Neural progenitor cell (in vitro differentiated cells): ENCODE measurements at regions not wholly inside any gene's neighbourhood (a gene's known extent, or its start where the extent isn't known, plus 50 kb on each side); places are given as distances from the start of the nearest gene placed in this dataset.

Experiments
- DNase-seq: peaks from one replicate; pipeline ENCODE4 v3.0.0-alpha.2; 2016; ENCODE audit warnings: low spot score
- H2AFZ ChIP-seq: fragments of 200-600 bp; sonication (generic); replicated peaks from 2 replicates; pipeline ENCODE4 v1.6.1; 2016; ENCODE audit warnings: antibody characterized with exemption
- H3F3A ChIP-seq: fragments of 200-600 bp; sonication (generic); 2 replicates; pipeline ENCODE4 v1.6.1; 2016; ENCODE audit warnings: antibody characterized with exemption, low read depth
- H3K27ac ChIP-seq: fragments of 200-600 bp; sonication (generic); 2 replicates; pipeline ENCODE4 v1.5.1; 2016; ENCODE audit warnings: mild to moderate bottlenecking
- H3K27me3 ChIP-seq: fragments of 200-600 bp; sonication (generic); 2 replicates; pipeline ENCODE4 v1.6.1; 2016; ENCODE audit warnings: mild to moderate bottlenecking, moderate library complexity
- H3K36me3 ChIP-seq: fragments of 200-600 bp; sonication (generic); 2 replicates; pipeline ENCODE4 v1.5.1; 2016
- H3K4me1 ChIP-seq: fragments of 200-600 bp; sonication (generic); 2 replicates; pipeline ENCODE4 v1.6.1; 2016; ENCODE audit warnings: mixed run types
- H3K4me2 ChIP-seq: fragments of 200-600 bp; sonication (generic); 2 replicates; pipeline ENCODE4 v1.6.1; 2016
- H3K4me3 ChIP-seq: fragments of 200-600 bp; sonication (generic); 2 replicates; pipeline ENCODE4 v1.5.1; 2016
- H3K79me2 ChIP-seq: fragments of 200-600 bp; sonication (generic); 2 replicates; pipeline ENCODE4 v1.6.1; 2016; ENCODE audit warnings: low read depth
- H3K9ac ChIP-seq: fragments of 200-600 bp; sonication (generic); 2 replicates; pipeline ENCODE4 v1.6.1; 2016
- H3K9me3 ChIP-seq: fragments of 200-600 bp; sonication (generic); 2 replicates; pipeline ENCODE4 v1.5.1; 2016; ENCODE audit warnings: low read depth
- H4K20me1 ChIP-seq: fragments of 200-600 bp; sonication (generic); 2 replicates; pipeline ENCODE4 v1.6.1; 2016; ENCODE audit warnings: low read depth
- H3K27ac Mint-ChIP-seq: 3 replicates; pipeline ENCODE4 v1.8.0; 2021; ENCODE audit warnings: mixed read lengths
- H3K27me3 Mint-ChIP-seq: 2 replicates; pipeline ENCODE4 v1.8.0; 2022; ENCODE audit warnings: low read depth, mild to moderate bottlenecking, inconsistent platforms, moderate library complexity, mixed read lengths; ENCODE audit not compliant: insufficient read depth
- H3K36me3 Mint-ChIP-seq: 3 replicates; pipeline ENCODE4 v1.8.0; 2021; ENCODE audit warnings: mixed read lengths
- H3K4me1 Mint-ChIP-seq: 3 replicates; pipeline ENCODE4 v1.8.0; 2021; ENCODE audit warnings: mixed read lengths
- H3K4me3 Mint-ChIP-seq: 3 replicates; pipeline ENCODE4 v1.8.0; 2021; ENCODE audit warnings: mild to moderate bottlenecking, moderate library complexity, mixed read lengths
- H3K9me3 Mint-ChIP-seq: 3 replicates; pipeline ENCODE4 v1.8.0; 2020; ENCODE audit warnings: mixed read lengths
- EZH2 ChIP-seq: fragments of 200-600 bp; sonication (generic); IDR thresholded peaks from 2 replicates; pipeline ENCODE4 v1.6.1; 2017; ENCODE audit warnings: antibody characterized with exemption, mild to moderate bottlenecking, moderate library complexity
- EZH2phosphoT487 ChIP-seq: fragments of 200-600 bp; sonication (generic); IDR thresholded peaks from 2 replicates; pipeline ENCODE4 v1.6.1; 2017; ENCODE audit warnings: antibody characterized with exemption
- TF ChIP-seq, protein P1 (sequence below): fragments of 200-600 bp; sonication (generic); IDR thresholded peaks from 2 replicates; pipeline ENCODE4 v1.5.1; 2017; ENCODE audit warnings: antibody characterized with exemption, mild to moderate bottlenecking

DNA sequence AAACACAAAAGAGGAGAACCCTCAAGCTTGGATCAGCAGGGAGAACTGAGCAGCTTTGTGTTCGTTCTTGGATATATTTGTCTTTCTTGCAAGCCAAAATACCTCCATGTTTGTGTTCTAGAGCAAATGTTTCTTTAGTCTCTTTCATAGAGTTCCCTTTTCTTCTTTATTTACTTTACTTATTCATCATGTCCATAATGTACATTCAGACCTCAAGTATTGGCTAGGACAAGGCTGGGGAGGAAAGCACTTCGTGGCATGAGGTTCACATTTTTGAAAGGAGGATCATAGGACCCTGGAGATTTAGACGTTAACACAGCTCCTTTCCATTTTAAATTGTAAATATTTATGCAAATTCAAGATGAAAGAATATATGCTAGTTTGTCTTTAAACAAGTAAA lies 590.2 kb upstream of the MEF2C start:
- Histone ChIP-seq H3K4me1 (no peaks in the 10 kb centered on the region), H3K4me3 (no peak overlapping the region), H3K4me2 (no peak overlapping the region), H3K36me3 (no peaks in the 10 kb centered on the region), H3F3A (no peaks in the 10 kb centered on the region), H2AFZ (no peak overlapping the region), H3K79me2 (no peaks in the 10 kb centered on the region), H3K27ac (no peak overlapping the region), H3K27me3 (no peaks in the 10 kb centered on the region), H4K20me1 (no peaks in the 10 kb centered on the region), H3K9me3 (no peaks in the 10 kb centered on the region), H3K9ac (no peak overlapping the region)
- no peak overlapping the region for H3K27ac Mint-ChIP-seq
- no peak overlapping the region for H3K4me3 Mint-ChIP-seq
- H3K4me1 Mint-ChIP-seq, result no peaks in the 10 kb centered on the region
- DNase-seq, result no peak
- no peaks in the 10 kb centered on the region for H3K27me3 Mint-ChIP-seq
- peaks cover 3% of the 10 kb centered on the region for H3K9me3 Mint-ChIP-seq
- no peaks in the 10 kb centered on the region for H3K36me3 Mint-ChIP-seq
- TF ChIP-seq EZH2phosphoT487 (no peak), EZH2 (no peak)
- TF ChIP-seq, protein P1, sequence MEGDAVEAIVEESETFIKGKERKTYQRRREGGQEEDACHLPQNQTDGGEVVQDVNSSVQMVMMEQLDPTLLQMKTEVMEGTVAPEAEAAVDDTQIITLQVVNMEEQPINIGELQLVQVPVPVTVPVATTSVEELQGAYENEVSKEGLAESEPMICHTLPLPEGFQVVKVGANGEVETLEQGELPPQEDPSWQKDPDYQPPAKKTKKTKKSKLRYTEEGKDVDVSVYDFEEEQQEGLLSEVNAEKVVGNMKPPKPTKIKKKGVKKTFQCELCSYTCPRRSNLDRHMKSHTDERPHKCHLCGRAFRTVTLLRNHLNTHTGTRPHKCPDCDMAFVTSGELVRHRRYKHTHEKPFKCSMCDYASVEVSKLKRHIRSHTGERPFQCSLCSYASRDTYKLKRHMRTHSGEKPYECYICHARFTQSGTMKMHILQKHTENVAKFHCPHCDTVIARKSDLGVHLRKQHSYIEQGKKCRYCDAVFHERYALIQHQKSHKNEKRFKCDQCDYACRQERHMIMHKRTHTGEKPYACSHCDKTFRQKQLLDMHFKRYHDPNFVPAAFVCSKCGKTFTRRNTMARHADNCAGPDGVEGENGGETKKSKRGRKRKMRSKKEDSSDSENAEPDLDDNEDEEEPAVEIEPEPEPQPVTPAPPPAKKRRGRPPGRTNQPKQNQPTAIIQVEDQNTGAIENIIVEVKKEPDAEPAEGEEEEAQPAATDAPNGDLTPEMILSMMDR, result no peak

DNA sequence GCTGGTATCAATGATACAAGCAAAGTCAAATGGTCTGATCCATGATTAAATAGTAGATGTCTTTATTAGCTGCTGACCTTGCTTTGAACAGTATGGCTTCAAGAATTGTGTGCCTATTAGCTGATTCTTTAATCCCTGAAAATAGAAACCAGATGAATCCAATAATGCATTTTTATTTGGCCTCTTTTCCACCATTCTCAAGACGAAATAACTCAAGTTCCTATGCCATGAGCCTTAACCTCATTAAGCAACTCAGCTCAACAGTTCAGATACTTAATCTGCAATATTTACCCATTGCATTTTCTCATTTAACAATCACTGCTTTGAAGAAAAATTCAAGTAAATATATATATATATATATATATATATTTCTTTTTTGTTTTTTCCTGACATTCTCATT lies 588.6 kb upstream of the MEF2C start:
- no peak for TF ChIP-seq EZH2
- TF ChIP-seq EZH2phosphoT487, result no peak
- Histone ChIP-seq H3K4me2 (no peak overlapping the region), H3K27me3 (no peaks in the 10 kb centered on the region), H3F3A (no peaks in the 10 kb centered on the region), H3K9ac (no peak overlapping the region), H2AFZ (no peak overlapping the region), H3K9me3 (no peaks in the 10 kb centered on the region), H3K36me3 (no peaks in the 10 kb centered on the region), H3K79me2 (no peaks in the 10 kb centered on the region), H3K4me3 (no peak overlapping the region), H3K27ac (no peak overlapping the region), H4K20me1 (no peaks in the 10 kb centered on the region), H3K4me1 (no peaks in the 10 kb centered on the region)
- DNase-seq, result no peak
- no peaks in the 10 kb centered on the region for H3K9me3 Mint-ChIP-seq
- no peaks in the 10 kb centered on the region for H3K27me3 Mint-ChIP-seq
- no peaks in the 10 kb centered on the region for H3K4me1 Mint-ChIP-seq
- no peaks in the 10 kb centered on the region for H3K36me3 Mint-ChIP-seq
- H3K27ac Mint-ChIP-seq, result no peak overlapping the region
- H3K4me3 Mint-ChIP-seq, result no peak overlapping the region

DNA sequence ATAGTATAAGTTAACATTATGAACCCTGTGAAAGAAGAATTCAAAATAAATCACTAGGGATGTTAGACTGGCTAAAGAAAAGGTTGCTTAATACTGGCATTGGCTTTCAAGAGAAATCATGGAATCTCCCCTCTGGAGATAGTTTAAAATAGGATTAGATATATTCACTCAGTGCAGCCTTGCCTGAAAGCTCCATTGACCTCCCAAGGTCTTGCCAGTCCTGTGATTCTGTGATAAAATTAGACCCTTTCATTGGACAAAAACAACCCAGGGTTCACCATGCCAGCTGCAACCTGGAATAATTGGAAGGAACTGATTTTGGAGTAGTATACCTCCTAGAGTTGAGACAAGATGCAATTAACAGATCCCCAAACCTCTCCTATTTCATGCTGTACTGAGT lies 588.1 kb upstream of the MEF2C start:
- Histone ChIP-seq H3K79me2 (no peaks in the 10 kb centered on the region), H3K9me3 (no peaks in the 10 kb centered on the region), H3F3A (no peaks in the 10 kb centered on the region), H3K9ac (no peak overlapping the region), H2AFZ (no peak overlapping the region), H4K20me1 (no peaks in the 10 kb centered on the region), H3K27me3 (no peaks in the 10 kb centered on the region), H3K36me3 (no peaks in the 10 kb centered on the region), H3K4me3 (no peak overlapping the region), H3K4me2 (no peak overlapping the region), H3K27ac (no peak overlapping the region), H3K4me1 (no peaks in the 10 kb centered on the region)
- TF ChIP-seq EZH2phosphoT487, result no peak
- TF ChIP-seq, protein P1, result no peak
- TF ChIP-seq EZH2, result no peak
- DNase-seq, result no peak
- H3K9me3 Mint-ChIP-seq, result no peaks in the 10 kb centered on the region
- H3K36me3 Mint-ChIP-seq, result no peaks in the 10 kb centered on the region
- no peak overlapping the region for H3K4me3 Mint-ChIP-seq
- no peaks in the 10 kb centered on the region for H3K27me3 Mint-ChIP-seq
- no peak overlapping the region for H3K27ac Mint-ChIP-seq
- H3K4me1 Mint-ChIP-seq, result no peaks in the 10 kb centered on the region

DNA sequence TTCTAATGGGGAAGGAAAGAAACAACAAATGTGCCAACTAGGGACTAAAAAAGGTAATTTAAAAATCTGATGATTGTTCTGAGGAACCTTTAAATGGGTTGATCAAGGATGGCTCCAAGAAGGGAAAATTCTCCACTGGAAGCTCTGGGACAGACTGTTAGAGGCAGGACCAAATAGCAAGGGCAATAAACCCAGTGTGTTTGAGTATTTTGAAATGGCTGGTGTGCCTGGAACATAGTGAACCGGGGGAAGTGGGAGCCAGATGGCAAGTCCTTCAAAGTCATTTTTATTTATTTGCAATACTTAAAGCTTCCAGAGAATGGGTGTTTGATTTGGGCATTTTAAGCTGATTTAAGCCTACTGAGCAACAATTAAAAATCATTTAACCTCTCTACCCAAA lies 587.7 kb upstream of the MEF2C start:
- H3K27me3 Mint-ChIP-seq, result no peaks in the 10 kb centered on the region
- H3K9ac ChIP-seq, result no peak overlapping the region

More for the DNA sequence above, 587.7 kb upstream of the MEF2C start:
- no peaks in the 10 kb centered on the region for H3K27me3 ChIP-seq
- no peaks in the 10 kb centered on the region for H3F3A ChIP-seq
- H4K20me1 ChIP-seq, result no peaks in the 10 kb centered on the region
- TF ChIP-seq EZH2phosphoT487 (no peak), EZH2 (no peak)
- TF ChIP-seq, protein P1, result no peak
- no peak overlapping the region for H3K4me3 ChIP-seq
- no peak overlapping the region for H3K4me2 ChIP-seq
- no peaks in the 10 kb centered on the region for H3K9me3 ChIP-seq
- no peaks in the 10 kb centered on the region for H3K4me1 Mint-ChIP-seq
- no peak overlapping the region for H3K27ac ChIP-seq
- no peaks in the 10 kb centered on the region for H3K9me3 Mint-ChIP-seq
- H3K36me3 ChIP-seq, result no peaks in the 10 kb centered on the region
- H3K36me3 Mint-ChIP-seq, result no peaks in the 10 kb centered on the region
- DNase-seq, result no peak
- H2AFZ ChIP-seq, result no peak overlapping the region
- no peaks in the 10 kb centered on the region for H3K79me2 ChIP-seq
- no peaks in the 10 kb centered on the region for H3K4me1 ChIP-seq
- no peak overlapping the region for H3K27ac Mint-ChIP-seq
- H3K4me3 Mint-ChIP-seq, result no peak overlapping the region
